ENCODE measurements at regions not wholly inside any gene's neighbourhood (a gene's known extent, or its start where the extent isn't known, plus 50 kb on each side); places are given as distances from the start of the nearest gene placed in this dataset.

DNA sequence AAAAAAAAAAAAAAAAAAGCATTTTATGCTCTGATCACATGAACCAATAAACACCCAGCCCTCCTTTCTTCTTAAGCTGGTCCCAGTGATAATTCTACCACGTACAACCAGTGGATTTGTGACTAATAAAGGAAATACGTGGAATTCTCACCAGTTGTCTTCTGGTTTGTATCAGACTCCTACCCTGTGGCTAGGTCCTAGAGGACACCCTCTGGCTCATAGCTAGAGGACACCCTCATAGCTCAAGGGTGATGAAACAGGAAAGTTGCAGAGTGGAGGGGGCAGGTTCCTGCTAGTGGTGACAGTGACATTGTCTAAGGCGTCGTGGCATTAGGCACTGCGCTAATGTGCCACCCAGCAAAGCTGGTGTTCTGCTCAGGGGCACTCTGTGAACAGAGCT, 167.8 kb downstream of the BCL11A start:
- ATAC-seq (peak; percentile 33 to 66), DNase-seq (no peak)
- H3K9me3 ChIP-seq, result no peaks in the 10 kb centered on the region
- H3K4me3 ChIP-seq, result no peak overlapping the region
- no peaks in the 10 kb centered on the region for H3K4me1 ChIP-seq
- H3K27ac ChIP-seq, result no peak overlapping the region
- intact Hi-C loops (cut with DNase I), result no loop called here
- TF ChIP-seq, protein P1, sequence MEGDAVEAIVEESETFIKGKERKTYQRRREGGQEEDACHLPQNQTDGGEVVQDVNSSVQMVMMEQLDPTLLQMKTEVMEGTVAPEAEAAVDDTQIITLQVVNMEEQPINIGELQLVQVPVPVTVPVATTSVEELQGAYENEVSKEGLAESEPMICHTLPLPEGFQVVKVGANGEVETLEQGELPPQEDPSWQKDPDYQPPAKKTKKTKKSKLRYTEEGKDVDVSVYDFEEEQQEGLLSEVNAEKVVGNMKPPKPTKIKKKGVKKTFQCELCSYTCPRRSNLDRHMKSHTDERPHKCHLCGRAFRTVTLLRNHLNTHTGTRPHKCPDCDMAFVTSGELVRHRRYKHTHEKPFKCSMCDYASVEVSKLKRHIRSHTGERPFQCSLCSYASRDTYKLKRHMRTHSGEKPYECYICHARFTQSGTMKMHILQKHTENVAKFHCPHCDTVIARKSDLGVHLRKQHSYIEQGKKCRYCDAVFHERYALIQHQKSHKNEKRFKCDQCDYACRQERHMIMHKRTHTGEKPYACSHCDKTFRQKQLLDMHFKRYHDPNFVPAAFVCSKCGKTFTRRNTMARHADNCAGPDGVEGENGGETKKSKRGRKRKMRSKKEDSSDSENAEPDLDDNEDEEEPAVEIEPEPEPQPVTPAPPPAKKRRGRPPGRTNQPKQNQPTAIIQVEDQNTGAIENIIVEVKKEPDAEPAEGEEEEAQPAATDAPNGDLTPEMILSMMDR (IDR thresholded peaks at IDR 0.05), result no peak
- no peaks in the 10 kb centered on the region for H3K27me3 ChIP-seq (ENCODE audit: low read depth)
- no peaks in the 10 kb centered on the region for H3K36me3 ChIP-seq

DNA sequence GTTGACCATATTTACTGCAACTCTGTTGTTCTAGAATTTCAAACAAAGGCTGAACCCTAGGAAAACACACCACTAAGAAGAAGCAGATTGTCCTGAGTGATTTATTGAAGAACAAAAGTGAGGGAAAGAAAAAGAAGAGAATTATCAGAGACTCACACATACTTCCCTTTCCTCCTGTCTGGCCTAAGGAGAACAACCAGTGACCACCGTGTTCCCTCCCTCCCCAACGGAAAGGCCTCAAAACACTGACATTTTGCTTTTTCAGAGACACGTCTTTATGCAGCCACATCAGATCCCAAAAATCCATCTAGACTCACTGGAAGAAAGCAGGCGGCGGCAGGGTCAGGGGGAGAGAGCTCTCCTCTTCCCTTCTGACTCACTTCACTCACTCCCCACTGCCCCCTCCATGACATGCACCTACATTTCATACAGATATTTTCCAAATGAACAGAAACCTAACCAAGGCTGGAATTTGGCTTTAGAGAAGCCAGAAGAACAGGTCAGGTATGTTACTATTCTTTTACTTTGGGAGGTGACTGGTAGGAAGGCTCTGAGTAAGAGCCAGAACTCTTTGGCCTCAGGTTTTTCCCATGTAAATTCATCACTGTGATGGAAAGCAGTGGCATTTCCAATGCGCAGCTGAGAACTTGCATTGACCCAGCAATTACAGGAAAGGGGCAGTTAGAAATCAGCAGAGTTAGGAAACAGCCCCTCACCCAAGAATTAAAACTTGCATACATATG, 169.9 kb downstream of the BCL11A start:
- intact Hi-C loops (cut with DNase I), result no loop called here
- H3K4me1 ChIP-seq, result no peaks in the 10 kb centered on the region
- no peak for DNase-seq
- H3K27me3 ChIP-seq (ENCODE audit: low read depth), result no peaks in the 10 kb centered on the region
- H3K4me3 ChIP-seq, result no peak overlapping the region
- no peaks in the 10 kb centered on the region for H3K9me3 ChIP-seq
- no peaks in the 10 kb centered on the region for H3K36me3 ChIP-seq
- no peak for ATAC-seq
- TF ChIP-seq, protein P1 (IDR thresholded peaks at IDR 0.05), result no peak
- H3K27ac ChIP-seq, result no peak overlapping the region

DNA sequence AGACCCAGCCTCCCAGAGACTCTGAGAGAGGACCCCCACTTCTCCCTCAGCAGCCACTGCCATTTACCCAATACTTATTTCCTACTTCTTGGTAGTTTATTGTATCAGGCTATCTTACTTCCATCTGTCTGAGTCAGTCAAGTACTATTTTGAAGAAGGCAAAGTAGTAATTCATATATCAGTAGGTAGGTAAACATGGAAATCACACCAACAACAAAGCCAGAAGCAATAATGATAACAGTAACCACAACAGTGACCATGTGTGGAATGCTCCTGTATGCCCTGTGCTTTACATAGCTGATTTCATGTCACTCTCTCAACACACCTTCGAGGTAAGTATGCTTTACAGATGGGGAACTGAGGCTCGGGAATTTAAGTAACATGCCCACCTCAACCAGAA, 173.0 kb downstream of the BCL11A start:
- no peak for DNase-seq
- H3K36me3 ChIP-seq, result no peaks in the 10 kb centered on the region
- no peak overlapping the region for H3K27ac ChIP-seq
- TF ChIP-seq, protein P1 (IDR thresholded peaks at IDR 0.05), result no peak
- no peak overlapping the region for H3K4me3 ChIP-seq
- intact Hi-C loops (cut with DNase I), result no loop called here
- ATAC-seq, result no peak
- no peaks in the 10 kb centered on the region for H3K9me3 ChIP-seq
- H3K4me1 ChIP-seq, result no peaks in the 10 kb centered on the region
- H3K27me3 ChIP-seq (ENCODE audit: low read depth), result no peaks in the 10 kb centered on the region

DNA sequence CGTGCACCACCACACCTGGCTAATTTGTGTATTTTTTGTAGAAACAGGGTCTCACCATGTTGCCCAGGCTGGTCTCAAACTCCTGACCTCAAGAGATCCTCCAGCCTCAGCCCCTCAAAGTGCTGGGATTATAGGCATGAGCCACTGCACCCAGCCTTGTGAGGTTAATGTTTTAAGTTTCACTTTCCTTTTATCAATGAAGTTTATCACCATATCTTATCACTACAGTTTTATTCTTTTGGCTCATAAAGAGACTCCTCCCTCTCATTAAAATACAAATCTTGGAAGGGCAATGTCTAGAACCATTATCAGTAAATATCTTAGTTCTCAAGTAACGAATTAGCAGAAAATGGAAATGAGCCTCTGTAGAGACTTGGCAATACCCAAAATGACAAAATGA, 173.8 kb downstream of the BCL11A start:
- DNase-seq, result no peak
- H3K27me3 ChIP-seq (ENCODE audit: low read depth), result no peaks in the 10 kb centered on the region
- H3K4me1 ChIP-seq, result no peaks in the 10 kb centered on the region
- ATAC-seq, result no peak
- no peaks in the 10 kb centered on the region for H3K36me3 ChIP-seq
- no peaks in the 10 kb centered on the region for H3K9me3 ChIP-seq
- no peak overlapping the region for H3K4me3 ChIP-seq
- intact Hi-C loops (cut with DNase I), result no loop called here
- no peak overlapping the region for H3K27ac ChIP-seq
- TF ChIP-seq, protein P1 (IDR thresholded peaks at IDR 0.05), result no peak

DNA sequence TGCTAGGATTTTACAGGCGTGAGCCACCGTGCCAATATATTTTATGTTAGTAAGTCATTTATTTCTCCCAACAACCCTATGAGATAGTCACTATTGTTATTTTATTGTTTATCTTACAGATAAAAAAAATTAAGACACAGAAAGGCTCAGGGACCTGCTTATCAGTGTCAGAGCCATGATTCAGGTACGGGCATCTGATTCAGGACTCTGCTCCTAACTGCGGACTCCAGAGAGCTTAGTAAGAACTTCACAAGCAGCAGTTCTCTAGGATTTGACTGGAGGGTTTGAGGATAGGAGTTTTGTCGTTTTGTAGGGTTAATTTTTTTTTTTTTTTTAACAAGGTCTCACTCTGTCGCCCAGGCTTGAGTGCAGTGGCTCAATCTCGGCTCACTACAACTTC, 174.2 kb downstream of the BCL11A start:
- ATAC-seq, result no peak
- H3K36me3 ChIP-seq, result no peaks in the 10 kb centered on the region
- no peak overlapping the region for H3K27ac ChIP-seq
- H3K9me3 ChIP-seq, result no peaks in the 10 kb centered on the region
- H3K4me3 ChIP-seq, result no peak overlapping the region
- TF ChIP-seq, protein P1 (IDR thresholded peaks at IDR 0.05), result no peak
- no peaks in the 10 kb centered on the region for H3K27me3 ChIP-seq (ENCODE audit: low read depth)
- intact Hi-C loops (cut with DNase I), result no loop called here
- H3K4me1 ChIP-seq, result no peaks in the 10 kb centered on the region
- DNase-seq, result no peak
